ENCODE measurements at regions not wholly inside any gene's neighbourhood (a gene's known extent, or its start where the extent isn't known, plus 50 kb on each side); places are given as distances from the start of the nearest gene placed in this dataset.
A peak's percentile ranks its signal among the peaks of the same experiment; 100 is the strongest.

- Histone ChIP-seq H3K18ac (ENCODE audit: low read depth, low read length) (peak overlapping the region; percentile 45; the same call in 1 of the 2 replicates), H2AK5ac (ENCODE audit: low read depth, low read length) (no peak overlapping the region), H3K27me3 (ENCODE audit: control insufficient read depth, insufficient read depth, low read length) (peaks cover 2% of the 10 kb centered on the region; the same call in 1 of the 2 replicates), H3K4me1 (ENCODE audit: control insufficient read depth, insufficient read depth, low read length) (peaks cover under 1% of the 10 kb centered on the region; the same call in 1 of the 2 replicates), H2AK9ac (replicated peaks; ENCODE audit: low read depth, low read length, poor library complexity) (no peak overlapping the region), H4K91ac (ENCODE audit: insufficient read depth, low read depth, low read length) (no peak overlapping the region), H3K56ac (ENCODE audit: extremely low read depth, insufficient read depth, low read length) (no peak overlapping the region), H3K14ac (replicated peaks; ENCODE audit: low read depth, low read length) (no peak overlapping the region), H3K4me2 (ENCODE audit: low read depth, low read length) (no peak overlapping the region), H3K36me3 (ENCODE audit: control insufficient read depth, insufficient read depth, low read length) (no peaks in the 10 kb centered on the region), H3K9me3 (ENCODE audit: control insufficient read depth, insufficient read depth, low read length) (no peaks in the 10 kb centered on the region; the same call in none of the 2 replicates), H3K23ac (ENCODE audit: low read depth, low read length) (no peak overlapping the region), H3K4me3 (ENCODE audit: insufficient read depth, low read depth, low read length) (no peak overlapping the region), H2BK20ac (ENCODE audit: low read depth, low read length) (no peak overlapping the region), H2BK5ac (ENCODE audit: low read depth, low read length, poor library complexity, severe bottlenecking) (no peak overlapping the region), H3K79me1 (ENCODE audit: low read depth in 1 of 2, low read length in 2 of 2) (no peaks in the 10 kb centered on the region), H2BK120ac (ENCODE audit: low read depth, low read length) (no peak overlapping the region), H4K5ac (ENCODE audit: low read depth, low read length) (peak overlapping the region; percentile 59; the same call in 1 of the 2 replicates), H3K4ac (ENCODE audit: low read depth, low read length) (no peak overlapping the region), H2BK15ac (ENCODE audit: low read depth, low read length) (no peak overlapping the region), H3K9ac (ENCODE audit: low read depth, low read length) (no peak overlapping the region), H4K8ac (ENCODE audit: low read depth in 2 of 2, low read length in 2 of 2) (no peak overlapping the region), H3K27ac (ENCODE audit: insufficient read depth, low read length) (no peak overlapping the region), H4K20me1 (ENCODE audit: insufficient read depth, low read length) (no peaks in the 10 kb centered on the region), H2AFZ (replicated peaks; ENCODE audit: low read length, poor library complexity) (no peak overlapping the region), H3K9me1 (ENCODE audit: insufficient read depth, low read length) (0 out of 2 replicates have a peak, but pooled peaks cover 2% of the 10 kb centered on the region)
- dilution Hi-C loops (cut with HindIII; ENCODE audit: low sequenced_read_pairs, unreplicated experiment) (no loop called here), in situ Hi-C loops (cut with MboI; ENCODE audit: low sequenced_read_pairs) (no loop called here), intact Hi-C loops (cut with micrococcal nuclease) (no loop called here)
- ChIA-PET CTCF (interaction anchor here (0.9 kb wide), 1 partner anchor 413 kb away, joined by 3 read pairs; no protein-coding TSS in a partner anchor), POLR2A (ENCODE audit: unreplicated experiment) (no interaction called here)
- DNase-seq (peak; percentile 2), ATAC-seq (ENCODE audit: low read depth) (no peak)
- BruUV-seq (replicated peaks) = no TSS peak
- no CpG with 5 or more reads among the region's 5 CpGs for WGBS, 2 experiments (ENCODE audit: extremely low coverage in 2 of 2, insufficient read length in 1 of 2)
- no peak for TF ChIP-seq SMC3 (IDR thresholded peaks at IDR 0.05; ENCODE audit: low read depth, low read length)
- no peak for TF ChIP-seq CHD1 (IDR thresholded peaks at IDR 0.05; ENCODE audit: low read depth, low read length)
- no peak for TF ChIP-seq MXI1 (IDR thresholded peaks at IDR 0.05; ENCODE audit: borderline replicate concordance, low read depth, low read length)
- TF ChIP-seq RCOR1 (IDR thresholded peaks at IDR 0.05; ENCODE audit: insufficient replicate concordance, low read length) = no peak
- TF ChIP-seq, protein P1, sequence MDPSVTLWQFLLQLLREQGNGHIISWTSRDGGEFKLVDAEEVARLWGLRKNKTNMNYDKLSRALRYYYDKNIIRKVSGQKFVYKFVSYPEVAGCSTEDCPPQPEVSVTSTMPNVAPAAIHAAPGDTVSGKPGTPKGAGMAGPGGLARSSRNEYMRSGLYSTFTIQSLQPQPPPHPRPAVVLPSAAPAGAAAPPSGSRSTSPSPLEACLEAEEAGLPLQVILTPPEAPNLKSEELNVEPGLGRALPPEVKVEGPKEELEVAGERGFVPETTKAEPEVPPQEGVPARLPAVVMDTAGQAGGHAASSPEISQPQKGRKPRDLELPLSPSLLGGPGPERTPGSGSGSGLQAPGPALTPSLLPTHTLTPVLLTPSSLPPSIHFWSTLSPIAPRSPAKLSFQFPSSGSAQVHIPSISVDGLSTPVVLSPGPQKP (IDR thresholded peaks at IDR 0.05; ENCODE audit: borderline replicate concordance, low read depth, low read length) = no peak
- TF ChIP-seq RFX5 (IDR thresholded peaks at IDR 0.05; ENCODE audit: low read depth, low read length) = no peak
- no peak for TF ChIP-seq CEBPB (IDR thresholded peaks at IDR 0.05; ENCODE audit: low read depth, low read length)
- no peak for TF ChIP-seq RAD21 (IDR thresholded peaks at IDR 0.05; ENCODE audit: low read length)
- no peak for TF ChIP-seq MAZ (IDR thresholded peaks at IDR 0.05; ENCODE audit: borderline replicate concordance, low read depth, low read length)
- no peak for TF ChIP-seq FOS (IDR thresholded peaks at IDR 0.05; ENCODE audit: low read depth, low read length)
- no peak for TF ChIP-seq BHLHE40 (IDR thresholded peaks at IDR 0.05; ENCODE audit: low read depth, low read length)
- TF ChIP-seq MAFK (IDR thresholded peaks at IDR 0.05; ENCODE audit: low read depth, low read length) = no peak
- TF ChIP-seq POLR2A (IDR thresholded peaks at IDR 0.05; ENCODE audit: low read depth, low read length) = no peak
- TF ChIP-seq, protein P2, sequence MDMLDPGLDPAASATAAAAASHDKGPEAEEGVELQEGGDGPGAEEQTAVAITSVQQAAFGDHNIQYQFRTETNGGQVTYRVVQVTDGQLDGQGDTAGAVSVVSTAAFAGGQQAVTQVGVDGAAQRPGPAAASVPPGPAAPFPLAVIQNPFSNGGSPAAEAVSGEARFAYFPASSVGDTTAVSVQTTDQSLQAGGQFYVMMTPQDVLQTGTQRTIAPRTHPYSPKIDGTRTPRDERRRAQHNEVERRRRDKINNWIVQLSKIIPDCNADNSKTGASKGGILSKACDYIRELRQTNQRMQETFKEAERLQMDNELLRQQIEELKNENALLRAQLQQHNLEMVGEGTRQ (IDR thresholded peaks at IDR 0.05; ENCODE audit: low read depth, low read length) = no peak
These were observed 470.4 kb upstream of the IGFBP3 start for GRCh38 chr7:46391231-46392201.

Data from IMR-90 (cell line).